GM12878 (cell line): ENCODE measurements at regions not wholly inside any gene's neighbourhood (a gene's known extent, or its start where the extent isn't known, plus 50 kb on each side); places are given as distances from the start of the nearest gene placed in this dataset.

Experiments
- CREB1 ChIP-seq: IDR thresholded peaks from 2 replicates; pipeline ENCODE4 v1.6.1; 2012; ENCODE audit warnings: low read depth, mild to moderate bottlenecking, inconsistent platforms
- CTCF ChIP-seq, 3 experiments: IDR thresholded peaks in 2 of 3; conservative IDR thresholded peaks in 1 of 3; 2 replicates each; pipeline ENCODE4 v1.5.1; 2011; ENCODE audit warnings: low read depth in 3 of 3, low read length in 3 of 3, mild to moderate bottlenecking in 3 of 3, control low read depth in 2 of 3, moderate library complexity in 2 of 3, inconsistent platforms in 1 of 3, mixed read lengths in 1 of 3; ENCODE audit not compliant: control insufficient read depth in 2 of 3, insufficient read depth in 1 of 3; ENCODE audit errors: extremely low read depth in 1 of 3
- EP300 ChIP-seq, 2 experiments: fragments of 150-350 bp in 1 of 2; IDR thresholded peaks; 2 replicates each; pipeline ENCODE4 v1.6.1; 2011 to 2012; ENCODE audit warnings: low read depth in 2 of 2, low read length in 2 of 2, borderline replicate concordance in 1 of 2, improper control_type of control experiment in 1 of 2, inconsistent platforms in 1 of 2; ENCODE audit not compliant: control insufficient read depth in 1 of 2
- JUNB ChIP-seq: IDR thresholded peaks from 2 replicates; pipeline ENCODE4 v1.6.1; 2016; ENCODE audit warnings: antibody characterized with exemption, mild to moderate bottlenecking
- MAX ChIP-seq: IDR thresholded peaks from 2 replicates; pipeline ENCODE4 v1.6.1; 2012; ENCODE audit warnings: low read depth, low read length, improper control_type of control experiment
- POLR2AphosphoS5 ChIP-seq: IDR thresholded peaks from 2 replicates; pipeline ENCODE4 v1.6.1; 2011; ENCODE audit warnings: mild to moderate bottlenecking, low read length, inconsistent platforms
- RB1 ChIP-seq: fragments of 450-650 bp; formaldehyde crosslinking; IDR thresholded peaks from 2 replicates; pipeline ENCODE4 v1.6.1; 2017; ENCODE audit warnings: mild to moderate bottlenecking, borderline replicate concordance
- SPI1 ChIP-seq: IDR thresholded peaks from 2 replicates; pipeline ENCODE4 v1.6.1; 2011; ENCODE audit warnings: low read depth, mild to moderate bottlenecking, low read length, moderate library complexity, borderline replicate concordance; ENCODE audit not compliant: insufficient read depth
- ZSCAN29 ChIP-seq: fragments of 450-650 bp; IDR thresholded peaks from 2 replicates; pipeline ENCODE4 v1.6.1; 2017; ENCODE audit warnings: mild to moderate bottlenecking, moderate library complexity

GRCh38 chr5:35371951-35372426 is 141.7 kb upstream of the PRLR start:
- TF ChIP-seq CREB1 (no peak), POLR2AphosphoS5 (no peak), CTCF (IDR thresholded peaks at IDR 0.05 in 2 of 3, conservative IDR thresholded peaks at IDR 0.05 in 1 of 3; ENCODE audit: control insufficient read depth in 2 of 3, extremely low read depth in 1 of 3, insufficient read depth in 1 of 3, low read depth in 3 of 3, low read length in 3 of 3) (no peak), RB1 (no peak), MAX (no peak), SPI1 (no peak), EP300 (IDR thresholded peaks at IDR 0.05; ENCODE audit: borderline replicate concordance in 1 of 2, control insufficient read depth in 1 of 2, low read depth in 2 of 2, low read length in 2 of 2) (no peak), ZSCAN29 (no peak), JUNB (no peak)
